ENCODE measurements at regions not wholly inside any gene's neighbourhood (a gene's known extent, or its start where the extent isn't known, plus 50 kb on each side); places are given as distances from the start of the nearest gene placed in this dataset.

DNA sequence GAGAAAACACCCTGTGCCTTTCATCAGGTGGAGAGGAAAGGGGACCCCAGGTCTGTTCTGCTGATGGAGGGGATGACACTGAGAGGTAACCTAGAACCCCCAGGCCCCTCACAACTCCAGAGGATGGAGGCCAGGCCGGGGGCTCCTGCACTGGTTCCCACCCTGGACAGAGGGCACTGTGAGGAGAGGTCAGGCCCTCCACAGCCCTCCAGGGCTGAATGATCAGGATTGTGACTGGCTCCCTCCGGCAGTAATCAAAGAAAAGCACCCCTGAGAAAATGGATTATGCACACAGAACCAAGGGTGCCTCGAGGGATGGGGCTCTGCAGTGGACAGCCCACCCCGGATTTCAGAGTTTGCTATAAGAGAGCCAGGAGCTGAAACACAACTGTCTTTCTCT, 502.8 kb downstream of the TCERG1L start:
- H2BK20ac ChIP-seq (ENCODE audit: low read depth, low read length, poor library complexity, severe bottlenecking), result no peak overlapping the region
- H3K27ac ChIP-seq (ENCODE audit: insufficient read length, low read depth, low read length), result no peak overlapping the region
- no peaks in the 10 kb centered on the region for H3K27me3 ChIP-seq (ENCODE audit: insufficient read depth, low read length)
- Mint-ChIP-seq H3K9me3 (no peaks in the 10 kb centered on the region), H3K4me1 (peaks cover 31 to 35% of the 10 kb centered on the region in 2 experiments), H3K36me3 (ENCODE audit: insufficient read depth in 1 of 3, low read depth in 3 of 3) (no peaks in the 10 kb centered on the region), H3K4me3 (no peak overlapping the region), H3K27ac (no peak overlapping the region), H3K27me3 (ENCODE audit: low read depth) (peaks cover 1% of the 10 kb centered on the region; the same call in 1 of the 2 replicates)
- no peaks in the 10 kb centered on the region for H3K79me1 ChIP-seq (ENCODE audit: insufficient read depth, low read depth, low read length, poor library complexity, severe bottlenecking)
- H2AFZ ChIP-seq (ENCODE audit: low read length), result no peak overlapping the region
- no peaks in the 10 kb centered on the region for H3K9me3 ChIP-seq (ENCODE audit: control insufficient read depth, low read depth, low read length)
- no peak overlapping the region for H3K9ac ChIP-seq (ENCODE audit: extremely low read depth, insufficient read length, low read length)
- TF ChIP-seq, protein P1, sequence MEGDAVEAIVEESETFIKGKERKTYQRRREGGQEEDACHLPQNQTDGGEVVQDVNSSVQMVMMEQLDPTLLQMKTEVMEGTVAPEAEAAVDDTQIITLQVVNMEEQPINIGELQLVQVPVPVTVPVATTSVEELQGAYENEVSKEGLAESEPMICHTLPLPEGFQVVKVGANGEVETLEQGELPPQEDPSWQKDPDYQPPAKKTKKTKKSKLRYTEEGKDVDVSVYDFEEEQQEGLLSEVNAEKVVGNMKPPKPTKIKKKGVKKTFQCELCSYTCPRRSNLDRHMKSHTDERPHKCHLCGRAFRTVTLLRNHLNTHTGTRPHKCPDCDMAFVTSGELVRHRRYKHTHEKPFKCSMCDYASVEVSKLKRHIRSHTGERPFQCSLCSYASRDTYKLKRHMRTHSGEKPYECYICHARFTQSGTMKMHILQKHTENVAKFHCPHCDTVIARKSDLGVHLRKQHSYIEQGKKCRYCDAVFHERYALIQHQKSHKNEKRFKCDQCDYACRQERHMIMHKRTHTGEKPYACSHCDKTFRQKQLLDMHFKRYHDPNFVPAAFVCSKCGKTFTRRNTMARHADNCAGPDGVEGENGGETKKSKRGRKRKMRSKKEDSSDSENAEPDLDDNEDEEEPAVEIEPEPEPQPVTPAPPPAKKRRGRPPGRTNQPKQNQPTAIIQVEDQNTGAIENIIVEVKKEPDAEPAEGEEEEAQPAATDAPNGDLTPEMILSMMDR (conservative IDR thresholded peaks at IDR 0.05), result no peak
- no peak overlapping the region for H4K5ac ChIP-seq (ENCODE audit: insufficient read length, low read depth, low read length)
- H3K18ac ChIP-seq (ENCODE audit: insufficient read length, low read depth, low read length), result no peak overlapping the region
- H2BK5ac ChIP-seq (ENCODE audit: insufficient read length, low read length), result no peak overlapping the region
- WGBS (ENCODE audit: extremely low coverage, insufficient read length, low lambda C conversion rate), result no CpG with 5 or more reads among the region's 4 CpGs
- no peaks in the 10 kb centered on the region for H3K79me2 ChIP-seq (ENCODE audit: insufficient read depth, low read length)
- H3K4me1 ChIP-seq (ENCODE audit: insufficient read depth, low read length), result peaks cover 3% of the 10 kb centered on the region; the same call in 1 of the 2 replicates
- H2BK15ac ChIP-seq (ENCODE audit: low read depth, low read length), result no peak overlapping the region
- H2AK5ac ChIP-seq (ENCODE audit: insufficient read length, low read length), result no peak overlapping the region
- H3K23me2 ChIP-seq (ENCODE audit: insufficient read length, low read depth, low read length, poor library complexity, severe bottlenecking), result no peaks in the 10 kb centered on the region
- H4K20me1 ChIP-seq (ENCODE audit: control insufficient read depth, insufficient read depth, insufficient read length), result peaks cover 3% of the 10 kb centered on the region
- no peak overlapping the region for H3K56ac ChIP-seq (ENCODE audit: insufficient read length, low read depth, low read length)
- no peak overlapping the region for H2BK12ac ChIP-seq (ENCODE audit: insufficient read length, low read depth, low read length)
- H3K4ac ChIP-seq (ENCODE audit: low read depth, low read length), result no peak overlapping the region
- H3K14ac ChIP-seq (ENCODE audit: insufficient read depth, low read length), result no peak overlapping the region
- no peak overlapping the region for H3K4me2 ChIP-seq (ENCODE audit: insufficient read depth, insufficient read length, low read length)
- DNase-seq, result no peak
- H4K91ac ChIP-seq (ENCODE audit: insufficient read length, low read depth, low read length), result no peak overlapping the region
- H3T11ph ChIP-seq (ENCODE audit: low read length), result no peak overlapping the region
- no peak overlapping the region for H2BK120ac ChIP-seq (ENCODE audit: low read depth, low read length, poor library complexity, severe bottlenecking)
- H4K8ac ChIP-seq (replicated peaks; ENCODE audit: insufficient read length, low read depth, low read length), result no peak overlapping the region
- H3K23ac ChIP-seq (ENCODE audit: insufficient read length, low read depth, low read length), result no peak overlapping the region

Data from H9 (cell line).